HTR-8/SVneo (cell line): ENCODE measurements at regions not wholly inside any gene's neighbourhood (a gene's known extent, or its start where the extent isn't known, plus 50 kb on each side); places are given as distances from the start of the nearest gene placed in this dataset.
A peak's percentile ranks its signal among the peaks of the same experiment; 100 is the strongest.
"Not testable (repeated sequence)": the region's sequence is repeated elsewhere in the genome, so short reads cannot be mapped to it uniquely, and the experiment has no call there.

Experiments
- DNase-seq: peaks from one replicate; pipeline ENCODE4 v3.0.0; 2011; ENCODE audit warnings: low spot score, mixed read lengths; ENCODE audit not compliant: insufficient read length
- FAIRE-seq: peaks from 2 replicates; lab custom pipeline; 2011; peaks lifted over from hg19 to GRCh38; lab: Jason Lieb, UNC

GRCh38 chr18:62629031-62629430, 86.3 kb upstream of the PHLPP1 start:
- FAIRE-seq = no peak
- DNase-seq = no peak

- no peak for FAIRE-seq
- DNase-seq = no peak
Measured at GRCh38 chr18:62631173-62631572, 84.2 kb upstream of the PHLPP1 start.

- no peak for FAIRE-seq
- DNase-seq = no peak
Measured at GRCh38 chr18:62632788-62633455, 82.4 kb upstream of the PHLPP1 start.

GRCh38 chr18:62634458-62634857, 80.9 kb upstream of the PHLPP1 start:
- FAIRE-seq (no peak), DNase-seq (no peak)

DNA sequence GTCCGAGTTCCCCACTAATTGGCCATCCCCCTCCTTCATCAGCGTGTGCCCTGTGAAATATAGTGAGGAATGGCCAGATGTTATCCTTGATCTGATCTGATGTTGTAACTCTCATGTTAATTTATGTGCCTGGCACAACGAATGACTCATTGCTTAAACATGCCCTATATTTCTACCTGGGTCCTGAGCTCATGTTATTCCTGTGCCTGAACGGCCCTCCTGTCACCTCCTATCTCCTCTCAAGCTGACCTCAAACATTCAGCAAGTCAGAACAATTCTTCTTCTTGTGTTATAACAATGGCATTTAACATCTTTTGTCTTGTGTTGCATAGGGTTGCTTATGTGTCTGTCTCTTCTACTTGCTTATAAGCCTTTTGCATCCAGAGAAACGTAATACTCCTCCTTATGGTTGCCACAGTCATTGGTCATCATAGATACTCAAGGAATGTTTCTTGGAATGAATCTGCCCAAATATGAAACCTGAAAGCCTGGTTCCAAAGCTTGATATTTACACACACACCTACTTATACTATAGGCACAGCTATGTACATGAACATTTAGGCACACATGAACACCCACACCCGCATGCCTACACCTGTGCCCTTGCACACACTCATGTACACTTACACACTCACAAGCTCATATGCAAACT, 80.2 kb upstream of the PHLPP1 start:
- DNase-seq (peak; percentile 34), FAIRE-seq (no peak)

- no peak for FAIRE-seq
- DNase-seq = no peak
Measured at GRCh38 chr18:62637403-62637802, 77.9 kb upstream of the PHLPP1 start.

DNA sequence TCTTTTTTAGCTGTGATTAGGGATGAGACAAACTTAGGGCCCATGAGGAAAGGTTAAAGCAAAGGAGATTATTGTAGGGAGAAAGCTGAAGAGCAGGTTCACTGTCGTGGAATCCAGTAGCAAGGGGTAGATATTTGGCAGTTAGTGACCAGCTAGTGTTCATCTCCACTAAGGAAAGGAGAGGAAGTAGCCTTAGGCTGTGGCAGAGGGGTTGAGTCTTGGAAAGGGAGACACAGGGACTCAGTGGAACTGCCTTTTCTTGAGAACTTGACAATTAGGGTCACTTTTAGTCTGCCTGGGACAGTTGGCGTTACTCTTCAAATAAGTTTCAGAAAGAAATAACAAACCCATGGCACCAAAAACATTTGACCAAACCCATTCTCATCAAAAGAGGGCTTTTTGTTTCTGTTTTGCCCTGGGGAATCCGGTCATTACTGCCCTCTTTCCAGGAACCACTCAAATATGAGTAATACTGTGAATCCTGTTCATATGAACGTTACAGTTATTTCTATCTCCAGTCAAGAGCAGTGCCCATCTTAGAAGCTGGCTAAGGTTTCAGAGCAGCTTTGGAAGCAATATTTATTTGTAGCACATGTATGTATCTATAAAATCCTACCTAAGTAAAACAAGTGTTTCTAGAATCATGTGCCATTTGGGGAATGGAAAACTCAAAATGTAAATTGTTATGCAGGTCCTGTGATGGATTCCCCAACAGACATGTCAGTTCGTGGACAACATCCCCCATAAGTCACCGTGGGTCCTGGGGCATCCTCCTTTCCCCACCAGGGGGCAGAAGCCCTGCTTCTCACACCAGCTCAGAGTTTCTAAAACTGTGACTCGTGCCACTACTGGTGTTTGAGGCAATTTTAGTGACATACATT, 77.3 kb upstream of the PHLPP1 start:
- no peak for DNase-seq
- no peak for FAIRE-seq

GRCh38 chr18:62643181-62643580, 72.2 kb upstream of the PHLPP1 start:
- DNase-seq = no peak
- FAIRE-seq = no peak

GRCh38 chr18:62644773-62645172, 70.6 kb upstream of the PHLPP1 start:
- no peak for FAIRE-seq
- no peak for DNase-seq

- no peak for FAIRE-seq
Measured at GRCh38 chr18:62647179-62647578, 68.2 kb upstream of the PHLPP1 start.

DNA sequence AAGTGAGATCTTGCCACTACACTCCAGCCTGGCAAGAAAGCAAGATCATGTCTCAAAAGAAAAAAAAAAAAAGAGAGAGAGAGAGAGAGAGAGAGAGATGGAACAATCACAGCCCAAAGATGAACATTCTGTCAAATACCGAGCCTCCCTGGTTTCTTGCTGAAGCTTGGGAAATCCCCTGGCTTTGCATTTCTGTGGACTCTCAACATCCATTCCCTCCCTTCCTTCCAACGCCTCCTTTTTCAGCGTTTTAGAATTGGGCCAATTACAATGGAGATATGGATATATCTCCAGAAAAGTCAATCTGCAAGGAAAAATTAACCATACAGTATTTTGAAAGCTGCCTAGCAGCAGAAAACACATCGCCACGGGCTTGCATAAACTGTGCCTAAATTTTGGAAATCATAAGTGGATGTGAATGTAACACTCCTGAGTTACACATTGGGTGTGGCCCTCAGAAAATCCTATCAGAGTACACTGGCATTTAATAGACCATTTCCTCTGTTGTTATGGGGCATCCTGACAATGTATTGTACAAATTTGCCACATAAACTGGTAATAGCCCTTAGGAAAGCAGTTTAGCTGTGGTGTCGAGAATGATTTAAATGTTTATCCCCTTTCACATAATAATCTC, 67.2 kb upstream of the PHLPP1 start:
- FAIRE-seq (no peak), DNase-seq (no peak)

More at GRCh38 chr18:62647179-62647578, 68.2 kb upstream of the PHLPP1 start:
- no peak for DNase-seq

GRCh38 chr18:62651276-62652056, 63.9 kb upstream of the PHLPP1 start:
- DNase-seq (no peak), FAIRE-seq (no peak)

GRCh38 chr18:62652057-62652629, 63.2 kb upstream of the PHLPP1 start:
- FAIRE-seq, DNase-seq: not testable (repeated sequence)

DNA sequence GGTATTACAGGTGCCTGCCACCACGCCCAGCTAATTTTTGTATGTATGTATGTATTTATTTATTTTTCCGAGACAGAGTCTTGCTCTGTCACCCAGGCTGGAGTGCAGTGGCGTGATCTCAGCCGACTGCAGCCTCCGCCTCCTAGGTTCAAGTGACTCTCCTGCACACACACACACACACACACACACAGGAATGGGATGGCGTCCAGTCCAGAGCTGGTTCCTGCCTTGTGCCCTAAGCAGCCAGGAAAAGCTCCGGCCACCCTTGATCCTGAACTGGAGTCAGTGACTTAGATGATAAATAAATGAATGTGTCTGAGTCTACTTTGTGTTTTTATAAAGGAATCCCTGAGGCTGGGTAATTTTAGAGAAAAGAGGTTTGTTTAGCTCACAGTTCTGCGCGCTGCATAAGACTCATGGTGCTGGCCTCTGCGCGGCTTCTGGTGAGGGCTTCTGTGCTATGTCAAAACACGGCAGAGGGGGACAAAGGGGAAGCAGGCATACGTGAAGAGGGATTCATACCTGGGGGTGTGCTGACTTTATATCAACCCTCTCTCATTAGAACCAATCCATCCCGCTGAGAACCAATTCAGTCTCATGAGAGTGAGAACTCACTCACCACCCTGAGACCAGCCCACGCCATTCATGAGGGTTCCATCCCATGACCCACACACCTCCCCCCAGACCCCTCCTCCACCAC, 59.7 kb upstream of the PHLPP1 start:
- no peak for FAIRE-seq
- DNase-seq = no peak

DNA sequence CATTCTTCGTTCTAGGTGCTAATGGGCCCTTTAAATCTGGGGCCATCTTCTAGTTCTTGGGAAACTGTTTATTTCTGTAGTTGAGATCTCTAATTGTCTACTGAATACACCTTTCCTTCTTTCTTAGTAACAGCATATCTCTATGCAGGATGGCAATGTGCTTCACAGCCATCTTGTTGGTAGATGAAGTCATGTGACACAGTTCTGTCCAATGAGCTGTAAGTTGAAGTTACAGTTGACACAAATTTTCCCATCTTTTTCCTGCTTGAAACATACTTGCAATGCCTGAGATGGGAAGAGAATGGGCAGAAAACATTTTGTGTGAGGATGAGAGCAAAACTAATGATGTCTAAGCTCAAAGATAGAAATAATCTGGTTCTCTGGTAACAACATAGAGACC, 57.3 kb upstream of the PHLPP1 start:
- FAIRE-seq (no peak), DNase-seq (no peak)

GRCh38 chr18:62659698-62660097, 55.6 kb upstream of the PHLPP1 start:
- FAIRE-seq (no peak), DNase-seq (no peak)

- DNase-seq (no peak), FAIRE-seq (no peak)
Measured at GRCh38 chr18:62660691-62661090, 54.6 kb upstream of the PHLPP1 start.

DNA sequence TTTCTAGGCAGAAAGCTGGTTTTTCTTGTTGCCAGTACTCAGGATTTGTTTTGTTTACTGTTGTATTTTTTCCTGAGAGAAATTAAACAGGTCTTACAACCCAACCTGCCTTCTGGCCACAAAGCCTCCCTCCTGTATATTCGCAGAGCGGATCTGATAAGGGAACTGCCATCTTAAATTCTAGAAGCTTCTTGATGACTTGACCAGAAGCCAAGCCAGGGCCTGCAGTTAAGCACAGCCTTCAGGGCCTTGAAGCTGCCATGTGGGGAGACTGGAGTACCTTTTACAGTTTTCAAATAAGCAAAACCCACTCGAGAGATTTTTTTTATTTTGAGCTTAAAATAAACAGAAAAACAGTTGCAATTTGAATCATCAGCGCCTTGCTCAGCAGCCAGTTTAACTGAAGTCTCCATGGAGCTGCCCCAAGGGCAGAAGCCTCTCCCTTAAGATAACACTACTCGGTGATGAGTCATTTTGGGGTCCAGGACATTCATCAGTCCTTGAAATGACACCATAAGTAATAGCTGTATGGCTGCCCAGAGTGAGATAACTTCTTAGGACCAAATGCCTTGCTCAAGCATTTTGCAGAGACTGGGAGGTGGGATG, 51.5 kb upstream of the PHLPP1 start:
- FAIRE-seq = no peak
- peak; percentile 68 for DNase-seq
